Tibial artery (tissue), 4 donors: ENCODE measurements at regions not wholly inside any gene's neighbourhood (a gene's known extent, or its start where the extent isn't known, plus 50 kb on each side); places are given as distances from the start of the nearest gene placed in this dataset.

Experiments
- DNase-seq, 2 donors: peaks; one replicate each; pipeline ENCODE4 v3.0.0-alpha.2; 2019
- H3K27ac ChIP-seq, 2 donors: fragments of 200-600 bp; sonication (generic) in 1 of 2; 1 replicate in 1 of 2; 2 replicates in 1 of 2; pipeline ENCODE4 v1.5.1; 2018 to 2019; ENCODE audit warnings: mild to moderate bottlenecking in 1 of 2
- H3K27me3 ChIP-seq, 2 donors: fragments of 200-600 bp; sonication (generic) in 1 of 2; one replicate each; pipeline versions ENCODE4 v1.5.1 to v1.6.0; 2016 to 2019
- H3K36me3 ChIP-seq, 3 donors: fragments of 200-600 bp; sonication (generic) in 2 of 3; one replicate each; pipeline ENCODE4 v1.5.1; 2016 to 2019; ENCODE audit warnings: mild to moderate bottlenecking in 2 of 3
- H3K4me1 ChIP-seq, 4 donors: fragments of 200-600 bp; sonication (generic) in 2 of 4; 1 replicate in 3 of 4; 2 replicates in 1 of 4; pipeline ENCODE4 v1.5.1; 2016 to 2019
- H3K4me3 ChIP-seq, 2 donors: fragments of 200-600 bp; sonication (generic) in 1 of 2; 1 replicate in 1 of 2; 2 replicates in 1 of 2; pipeline ENCODE4 v1.5.1; 2018 to 2019; ENCODE audit warnings: mild to moderate bottlenecking in 2 of 2
- H3K9me3 ChIP-seq, 3 donors: fragments of 200-600 bp; sonication (generic) in 1 of 3; one replicate each; pipeline ENCODE4 v1.5.1; 2016 to 2019
- intact Hi-C: fragments of 100-400 bp; cut with DNase I; formaldehyde crosslinking; loops from one replicate; pipeline ENCODE4 v1.15.0; 2023; ENCODE audit warnings: low total_unique reads
- TF ChIP-seq, protein P1 (sequence below), 2 experiments: fragments of 200-600 bp in 1 of 2; fragments of 450-650 bp in 1 of 2; IDR thresholded peaks; one replicate each; pipeline ENCODE4 v1.5.1; 2017 to 2019; ENCODE audit warnings: antibody characterized with exemption in 2 of 2, mild to moderate bottlenecking in 1 of 2, moderate library complexity in 1 of 2

DNA sequence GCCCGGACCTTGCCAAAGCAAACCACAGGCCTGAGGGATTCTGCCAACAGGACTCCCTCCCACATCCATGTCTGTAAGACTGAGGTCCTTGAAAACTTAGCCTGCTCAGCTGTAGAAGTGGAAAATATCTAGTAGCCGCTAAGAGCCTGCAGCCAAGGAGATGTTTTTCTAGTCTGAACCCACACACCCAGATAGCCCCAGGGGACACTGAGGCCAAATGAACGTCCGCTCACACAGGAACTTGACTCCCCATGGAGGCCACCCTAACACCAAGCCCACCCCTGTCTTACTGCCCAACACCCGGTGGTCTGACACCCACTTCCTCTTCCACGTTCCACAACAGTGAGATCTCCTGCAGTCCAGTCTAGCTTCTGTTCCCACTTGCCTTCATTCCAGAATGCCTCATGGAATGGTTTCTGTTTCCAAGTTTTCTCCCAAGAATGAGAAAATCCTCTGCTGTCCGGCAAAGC, 174.8 kb downstream of the PLPP3 start:
- peak overlapping the region; percentile 71 to 72 for H3K27ac ChIP-seq
- DNase-seq, result peak in 1 of 2 donors; percentile 69
- peak overlapping the region; percentile 2 to 19 for H3K4me3 ChIP-seq
- intact Hi-C loops, result no loop called here
- H3K4me1 ChIP-seq, result peaks cover 0 to 16% (median 13%) of the 10 kb centered on the region in 4 donors
- H3K9me3 ChIP-seq, result no peaks in the 10 kb centered on the region
- TF ChIP-seq, protein P1, sequence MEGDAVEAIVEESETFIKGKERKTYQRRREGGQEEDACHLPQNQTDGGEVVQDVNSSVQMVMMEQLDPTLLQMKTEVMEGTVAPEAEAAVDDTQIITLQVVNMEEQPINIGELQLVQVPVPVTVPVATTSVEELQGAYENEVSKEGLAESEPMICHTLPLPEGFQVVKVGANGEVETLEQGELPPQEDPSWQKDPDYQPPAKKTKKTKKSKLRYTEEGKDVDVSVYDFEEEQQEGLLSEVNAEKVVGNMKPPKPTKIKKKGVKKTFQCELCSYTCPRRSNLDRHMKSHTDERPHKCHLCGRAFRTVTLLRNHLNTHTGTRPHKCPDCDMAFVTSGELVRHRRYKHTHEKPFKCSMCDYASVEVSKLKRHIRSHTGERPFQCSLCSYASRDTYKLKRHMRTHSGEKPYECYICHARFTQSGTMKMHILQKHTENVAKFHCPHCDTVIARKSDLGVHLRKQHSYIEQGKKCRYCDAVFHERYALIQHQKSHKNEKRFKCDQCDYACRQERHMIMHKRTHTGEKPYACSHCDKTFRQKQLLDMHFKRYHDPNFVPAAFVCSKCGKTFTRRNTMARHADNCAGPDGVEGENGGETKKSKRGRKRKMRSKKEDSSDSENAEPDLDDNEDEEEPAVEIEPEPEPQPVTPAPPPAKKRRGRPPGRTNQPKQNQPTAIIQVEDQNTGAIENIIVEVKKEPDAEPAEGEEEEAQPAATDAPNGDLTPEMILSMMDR (IDR thresholded peaks at IDR 0.05), result no peak
- no peaks in the 10 kb centered on the region for H3K36me3 ChIP-seq
- no peaks in the 10 kb centered on the region for H3K27me3 ChIP-seq

DNA sequence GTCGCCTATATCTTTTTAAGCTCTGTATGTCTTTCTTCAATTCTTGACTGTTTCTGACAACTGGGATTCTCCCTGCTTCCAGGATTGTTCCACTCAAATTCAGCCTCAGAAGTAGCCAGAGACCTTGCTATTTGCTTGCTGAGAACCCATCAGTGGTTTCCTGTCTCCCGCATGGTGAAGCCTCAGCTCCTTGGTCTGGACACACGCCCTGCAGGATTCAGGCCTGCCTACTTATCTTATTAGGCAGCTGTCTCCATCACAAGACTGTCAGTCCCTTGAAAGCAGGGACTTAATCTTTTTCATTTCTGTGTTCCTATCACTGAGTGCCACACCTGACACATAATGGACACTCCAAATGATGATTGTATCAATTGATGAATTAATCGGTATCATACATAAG, 175.3 kb downstream of the PLPP3 start:
- Histone ChIP-seq H3K4me1 (peaks cover 0 to 16% (median 13%) of the 10 kb centered on the region in 4 donors), H3K4me3 (no peak overlapping the region), H3K27me3 (no peaks in the 10 kb centered on the region), H3K36me3 (no peaks in the 10 kb centered on the region), H3K27ac (peak overlapping the region; percentile 71 to 72), H3K9me3 (no peaks in the 10 kb centered on the region)
- intact Hi-C loops, result no loop called here
- DNase-seq, result no peak
- TF ChIP-seq, protein P1 (IDR thresholded peaks at IDR 0.05), result no peak

DNA sequence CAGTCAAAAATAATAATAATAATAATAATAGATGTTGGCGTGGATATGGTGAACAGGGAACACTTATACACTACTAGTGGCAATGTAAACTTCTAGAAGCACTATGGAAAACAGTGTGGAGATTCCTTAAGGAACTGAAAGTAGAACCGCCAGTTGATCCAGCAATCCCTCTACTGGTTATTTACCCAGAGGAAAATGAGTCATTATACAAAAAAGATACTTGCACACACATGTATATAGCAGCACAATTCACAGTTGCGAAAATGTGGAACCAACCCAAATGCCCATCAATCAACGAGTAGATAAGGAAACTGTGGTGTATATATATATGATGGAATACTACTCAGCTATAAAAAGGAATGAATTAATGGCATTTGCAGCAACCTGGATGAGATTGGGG, 176.0 kb downstream of the PLPP3 start:
- Histone ChIP-seq H3K27ac (no peak overlapping the region), H3K36me3 (no peaks in the 10 kb centered on the region), H3K4me3 (no peak overlapping the region), H3K9me3 (no peaks in the 10 kb centered on the region), H3K27me3 (no peaks in the 10 kb centered on the region), H3K4me1 (peaks cover 0 to 16% (median 13%) of the 10 kb centered on the region in 4 donors)
- intact Hi-C loops, result no loop called here
- TF ChIP-seq, protein P1 (IDR thresholded peaks at IDR 0.05), result no peak
- no peak for DNase-seq

DNA sequence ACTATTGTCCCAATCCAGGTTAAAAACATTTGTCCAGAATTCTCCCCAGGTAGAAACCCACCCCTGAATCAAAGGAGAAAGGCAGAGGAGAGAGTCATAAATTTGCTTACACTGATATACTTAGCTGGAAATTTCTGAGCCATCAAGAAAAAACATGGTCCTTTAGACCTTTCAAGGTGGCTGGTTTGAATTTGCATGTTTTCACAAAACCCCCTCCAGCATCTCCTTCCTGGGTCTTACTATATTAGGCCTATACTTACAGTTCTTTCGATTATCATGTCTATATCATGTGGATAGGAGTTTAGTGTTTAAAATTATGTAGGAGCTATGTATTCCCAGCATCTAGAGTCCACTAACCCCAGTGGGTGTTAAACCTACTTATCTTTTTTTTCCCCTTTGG, 178.2 kb downstream of the PLPP3 start:
- H3K27ac ChIP-seq, result no peak overlapping the region
- intact Hi-C loops, result no loop called here

DNA sequence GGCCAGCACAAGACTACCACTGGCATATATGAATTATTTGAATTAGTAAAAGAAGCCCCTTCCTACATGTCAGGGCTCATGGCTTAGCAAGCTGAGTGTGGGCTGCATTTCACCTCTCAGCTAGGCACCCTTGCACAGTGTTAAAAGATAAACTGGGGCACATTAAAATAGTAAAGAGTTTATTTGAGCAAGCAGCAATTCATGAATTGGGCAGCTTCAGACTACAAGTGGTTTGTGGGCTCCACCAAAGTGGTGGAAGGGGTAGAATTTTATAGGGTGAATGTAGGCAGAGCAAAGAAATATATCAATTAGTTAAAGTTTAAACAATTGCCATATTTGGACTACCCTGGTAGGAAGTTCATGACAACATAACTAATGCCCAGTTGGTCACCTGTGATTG, 178.8 kb downstream of the PLPP3 start:
- H3K4me1 ChIP-seq, result peaks cover 0 to 16% (median 13%) of the 10 kb centered on the region in 4 donors
- H3K4me3 ChIP-seq, result no peak overlapping the region
- H3K27ac ChIP-seq, result no peak overlapping the region
- no peaks in the 10 kb centered on the region for H3K9me3 ChIP-seq
- H3K36me3 ChIP-seq, result no peaks in the 10 kb centered on the region
- no peaks in the 10 kb centered on the region for H3K27me3 ChIP-seq
- intact Hi-C loops, result no loop called here
- TF ChIP-seq, protein P1 (IDR thresholded peaks at IDR 0.05), result no peak
- DNase-seq, result no peak

More for the DNA sequence above, 178.2 kb downstream of the PLPP3 start:
- peaks cover 0 to 16% (median 13%) of the 10 kb centered on the region in 4 donors for H3K4me1 ChIP-seq
- no peaks in the 10 kb centered on the region for H3K36me3 ChIP-seq
- H3K4me3 ChIP-seq, result no peak overlapping the region
- H3K9me3 ChIP-seq, result no peaks in the 10 kb centered on the region
- no peaks in the 10 kb centered on the region for H3K27me3 ChIP-seq
- DNase-seq, result no peak
- TF ChIP-seq, protein P1 (IDR thresholded peaks at IDR 0.05), result no peak

DNA sequence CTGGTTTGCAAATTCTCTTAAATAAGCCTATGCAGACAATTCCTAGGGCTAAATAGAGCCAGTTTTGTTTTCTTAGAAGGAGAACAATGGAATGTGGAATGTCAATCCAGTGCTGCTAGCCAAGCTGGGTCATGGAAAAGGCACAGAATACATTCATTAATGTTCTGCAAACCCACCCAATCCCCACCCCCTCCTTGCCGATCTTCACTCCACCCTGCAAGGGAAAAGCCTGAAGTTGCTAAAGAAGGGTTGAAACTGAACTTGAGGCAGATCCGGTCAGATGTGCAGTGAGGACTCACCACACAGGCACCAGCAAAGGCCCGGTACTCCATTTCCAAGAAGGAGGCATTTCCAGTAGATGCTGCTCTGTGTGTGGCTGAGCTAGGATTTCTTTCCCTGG, 179.6 kb downstream of the PLPP3 start:
- H3K36me3 ChIP-seq, result no peaks in the 10 kb centered on the region
- no peaks in the 10 kb centered on the region for H3K27me3 ChIP-seq
- H3K4me3 ChIP-seq, result no peak overlapping the region
- DNase-seq, result no peak
- intact Hi-C loops, result no loop called here
- no peak overlapping the region for H3K27ac ChIP-seq
- TF ChIP-seq, protein P1 (IDR thresholded peaks at IDR 0.05), result no peak
- no peaks in the 10 kb centered on the region for H3K9me3 ChIP-seq
- peaks cover 0 to 11% (median 8%) of the 10 kb centered on the region in 4 donors for H3K4me1 ChIP-seq
